Keratinocyte (primary cell): ENCODE measurements at regions not wholly inside any gene's neighbourhood (a gene's known extent, or its start where the extent isn't known, plus 50 kb on each side); places are given as distances from the start of the nearest gene placed in this dataset.

Experiments
- DNase-seq: peaks from one replicate; pipeline ENCODE4 v3.0.0-alpha.2; 2011; ENCODE audit warnings: low read depth, missing footprints, low spot score
- FAIRE-seq: peaks from 2 replicates; lab custom pipeline; 2011; peaks lifted over from hg19 to GRCh38; lab: Jason Lieb, UNC
- H2AFZ ChIP-seq: 2 replicates; pipeline ENCODE4 v1.6.0; 2012; ENCODE audit warnings: low read length, control low read depth, inconsistent platforms; ENCODE audit not compliant: control insufficient read depth
- H3K27ac ChIP-seq: 2 replicates; pipeline ENCODE4 v1.5.1; 2011; ENCODE audit warnings: low read length; ENCODE audit not compliant: control insufficient read depth, insufficient read depth
- H3K27me3 ChIP-seq: 3 replicates; pipeline ENCODE4 v1.6.0; 2011; ENCODE audit warnings: low read length; ENCODE audit not compliant: control insufficient read depth, insufficient read depth; ENCODE audit errors: extremely low read depth
- H3K36me3 ChIP-seq, 2 experiments: 2 replicates in 1 of 2; 3 replicates in 1 of 2; pipeline ENCODE4 v1.5.1; 2011; ENCODE audit warnings: low read length in 2 of 2, mild to moderate bottlenecking in 1 of 2; ENCODE audit not compliant: control insufficient read depth in 2 of 2, insufficient read depth in 2 of 2; ENCODE audit errors: extremely low read depth in 1 of 2
- H3K4me1 ChIP-seq: 3 replicates; pipeline ENCODE4 v1.5.1; 2011; ENCODE audit warnings: low read length; ENCODE audit not compliant: control insufficient read depth, insufficient read depth; ENCODE audit errors: extremely low read depth
- H3K4me2 ChIP-seq: 3 replicates; pipeline ENCODE4 v1.6.0; 2011; ENCODE audit warnings: low read depth, low read length; ENCODE audit not compliant: control insufficient read depth, insufficient read depth; ENCODE audit errors: extremely low read depth
- H3K4me3 ChIP-seq, 3 experiments: fragments of 200-600 bp in 1 of 3; sonication (generic) in 1 of 3; 2 replicates in 2 of 3; 3 replicates in 1 of 3; pipeline ENCODE4 v1.5.1; 2011 to 2016; ENCODE audit warnings: low read length in 3 of 3, mild to moderate bottlenecking in 3 of 3, control low read depth in 2 of 3, inconsistent platforms in 1 of 3, low read depth in 1 of 3, mixed read lengths in 1 of 3, mixed run types in 1 of 3, moderate library complexity in 1 of 3; ENCODE audit not compliant: control insufficient read depth in 2 of 3, insufficient read depth in 2 of 3; ENCODE audit errors: extremely low read depth in 1 of 3
- H3K79me2 ChIP-seq: 2 replicates; pipeline ENCODE4 v1.6.0; 2012; ENCODE audit warnings: low read length; ENCODE audit not compliant: control insufficient read depth, insufficient read depth
- H3K9ac ChIP-seq: 3 replicates; pipeline ENCODE4 v1.6.0; 2011; ENCODE audit warnings: low read length; ENCODE audit not compliant: control insufficient read depth, insufficient read depth; ENCODE audit errors: extremely low read depth
- H3K9me1 ChIP-seq: 3 replicates; pipeline ENCODE4 v1.6.0; 2011; ENCODE audit warnings: low read length; ENCODE audit not compliant: control insufficient read depth, insufficient read depth; ENCODE audit errors: extremely low read depth
- H3K9me3 ChIP-seq: 2 replicates; pipeline ENCODE4 v1.5.1; 2012; ENCODE audit warnings: low read depth, low read length; ENCODE audit not compliant: control insufficient read depth
- H4K20me1 ChIP-seq: 3 replicates; pipeline ENCODE4 v1.6.0; 2011; ENCODE audit warnings: low read length; ENCODE audit not compliant: control insufficient read depth, insufficient read depth; ENCODE audit errors: extremely low read depth
- EZH2 ChIP-seq: IDR thresholded peaks from one replicate; pipeline ENCODE4 v1.6.1; 2012; ENCODE audit warnings: inconsistent platforms, mild to moderate bottlenecking, low read length, moderate library complexity
- dilution Hi-C: fragments of 300-500 bp; cut with MboI; formaldehyde crosslinking; loops from one replicate; pipeline ENCODE4 v1.7.0; 2020; ENCODE audit warnings: low sequenced_read_pairs; ENCODE audit not compliant: extremely low pct_ligation_motif_present
- TF ChIP-seq, protein P1 (sequence below), 3 experiments: IDR thresholded peaks in 1 of 3; conservative IDR thresholded peaks in 1 of 3; optimal IDR thresholded peaks in 1 of 3; 2 replicates in 2 of 3; 3 replicates in 1 of 3; pipeline versions ENCODE3 to v1.5.1; 2011; ENCODE audit warnings: low read length in 3 of 3, mild to moderate bottlenecking in 3 of 3, moderate library complexity in 2 of 3, control low read depth in 1 of 3, inconsistent platforms in 1 of 3; ENCODE audit not compliant: insufficient read depth in 2 of 3; ENCODE audit errors: extremely low read depth in 1 of 3

DNA sequence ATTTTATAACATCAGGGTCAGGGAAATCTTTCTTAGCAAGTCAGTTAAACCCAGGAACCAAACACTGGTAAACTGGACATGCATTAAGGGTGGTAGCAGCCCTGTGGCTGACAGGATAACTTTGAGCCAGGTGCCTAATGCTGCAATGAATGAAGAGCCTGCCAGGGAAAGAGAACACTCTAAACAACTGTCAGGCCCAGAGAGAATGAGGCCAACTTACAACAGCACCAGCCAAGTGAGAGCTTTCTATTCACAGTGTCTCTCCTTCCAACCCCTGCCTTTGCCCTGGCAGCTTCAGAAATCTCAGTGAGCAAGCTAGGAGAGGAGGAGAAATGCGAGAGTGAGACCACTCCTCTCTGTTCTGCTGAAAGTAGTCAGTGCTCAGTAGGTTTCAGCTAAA lies 50.4 kb upstream of the ATP2C1 start:
- no peaks in the 10 kb centered on the region for H3K9me3 ChIP-seq
- H4K20me1 ChIP-seq: no peaks in the 10 kb centered on the region
- DNase-seq: no peak
- no peak overlapping the region for H3K27ac ChIP-seq
- H3K9me1 ChIP-seq: no peaks in the 10 kb centered on the region
- dilution Hi-C loops: no loop called here
- no peak overlapping the region for H3K9ac ChIP-seq
- no peak for FAIRE-seq
- H3K36me3 ChIP-seq: no peaks in the 10 kb centered on the region
- H3K27me3 ChIP-seq: no peaks in the 10 kb centered on the region
- H2AFZ ChIP-seq: peak overlapping the region; percentile 41
- H3K4me2 ChIP-seq: no peak overlapping the region
- peaks cover 11% of the 10 kb centered on the region for H3K4me1 ChIP-seq
- H3K79me2 ChIP-seq: no peaks in the 10 kb centered on the region
- H3K4me3 ChIP-seq: no peak overlapping the region
- TF ChIP-seq, protein P1, sequence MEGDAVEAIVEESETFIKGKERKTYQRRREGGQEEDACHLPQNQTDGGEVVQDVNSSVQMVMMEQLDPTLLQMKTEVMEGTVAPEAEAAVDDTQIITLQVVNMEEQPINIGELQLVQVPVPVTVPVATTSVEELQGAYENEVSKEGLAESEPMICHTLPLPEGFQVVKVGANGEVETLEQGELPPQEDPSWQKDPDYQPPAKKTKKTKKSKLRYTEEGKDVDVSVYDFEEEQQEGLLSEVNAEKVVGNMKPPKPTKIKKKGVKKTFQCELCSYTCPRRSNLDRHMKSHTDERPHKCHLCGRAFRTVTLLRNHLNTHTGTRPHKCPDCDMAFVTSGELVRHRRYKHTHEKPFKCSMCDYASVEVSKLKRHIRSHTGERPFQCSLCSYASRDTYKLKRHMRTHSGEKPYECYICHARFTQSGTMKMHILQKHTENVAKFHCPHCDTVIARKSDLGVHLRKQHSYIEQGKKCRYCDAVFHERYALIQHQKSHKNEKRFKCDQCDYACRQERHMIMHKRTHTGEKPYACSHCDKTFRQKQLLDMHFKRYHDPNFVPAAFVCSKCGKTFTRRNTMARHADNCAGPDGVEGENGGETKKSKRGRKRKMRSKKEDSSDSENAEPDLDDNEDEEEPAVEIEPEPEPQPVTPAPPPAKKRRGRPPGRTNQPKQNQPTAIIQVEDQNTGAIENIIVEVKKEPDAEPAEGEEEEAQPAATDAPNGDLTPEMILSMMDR (optimal IDR thresholded peaks at IDR 0.05 in 1 of 3, IDR thresholded peaks at IDR 0.05 in 1 of 3, conservative IDR thresholded peaks at IDR 0.05 in 1 of 3; ENCODE audit: extremely low read depth in 1 of 3, insufficient read depth in 2 of 3, low read length in 3 of 3): no peak
- no peak for TF ChIP-seq EZH2
